Smooth muscle cell (in vitro differentiated cells): ENCODE measurements at regions not wholly inside any gene's neighbourhood (a gene's known extent, or its start where the extent isn't known, plus 50 kb on each side); places are given as distances from the start of the nearest gene placed in this dataset. TPM values are rescaled to one million over a fixed set of nuclear protein-coding genes. Genes with fewer than 3 reads are reported as not detected.

Experiments used
- small RNA-seq: library from RNA; depleted of rRNA; stranded (forward); fragments of <200 nt; gene quantifications from one replicate; pipeline ENCODE3, GENCODE V24; 2014

Small RNAs in the stretch of these regions (small RNA-seq; reads per million reads assigned to genes)
- not detected for gene RF00015
